Stimulated activated CD8-positive, alpha-beta memory T cell treated with anti-CD3 and anti-CD28 coated beads, Interleukin-2, amount 100 ng/mL, for 1 hour (primary cell): ENCODE measurements at regions not wholly inside any gene's neighbourhood (a gene's known extent, or its start where the extent isn't known, plus 50 kb on each side); places are given as distances from the start of the nearest gene placed in this dataset.

Experiments
- DNase-seq, 2 donors: peaks; one replicate each; pipeline ENCODE4 v3.0.0-alpha.2; 2020; ENCODE audit warnings: low read depth in 2 of 2

DNA sequence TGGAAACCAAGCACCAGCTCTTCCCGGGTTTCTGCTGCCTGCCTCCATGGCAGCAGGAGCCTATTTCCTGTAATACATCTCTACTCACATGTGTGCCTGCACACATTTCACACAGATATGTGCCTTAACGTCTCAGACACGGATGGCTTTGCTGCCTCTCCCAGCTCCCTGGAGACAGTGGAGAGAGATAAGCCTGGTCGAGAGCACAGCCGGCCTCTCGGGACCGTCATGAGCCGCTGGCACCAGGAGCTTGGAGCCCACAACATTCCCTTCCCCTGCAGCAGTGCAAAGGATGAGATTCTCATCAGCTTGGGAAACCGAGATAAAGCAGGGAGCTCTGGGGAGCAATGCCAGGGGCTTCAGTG, 587.7 kb downstream of the BRD1 start:
- DNase-seq: no peak

DNA sequence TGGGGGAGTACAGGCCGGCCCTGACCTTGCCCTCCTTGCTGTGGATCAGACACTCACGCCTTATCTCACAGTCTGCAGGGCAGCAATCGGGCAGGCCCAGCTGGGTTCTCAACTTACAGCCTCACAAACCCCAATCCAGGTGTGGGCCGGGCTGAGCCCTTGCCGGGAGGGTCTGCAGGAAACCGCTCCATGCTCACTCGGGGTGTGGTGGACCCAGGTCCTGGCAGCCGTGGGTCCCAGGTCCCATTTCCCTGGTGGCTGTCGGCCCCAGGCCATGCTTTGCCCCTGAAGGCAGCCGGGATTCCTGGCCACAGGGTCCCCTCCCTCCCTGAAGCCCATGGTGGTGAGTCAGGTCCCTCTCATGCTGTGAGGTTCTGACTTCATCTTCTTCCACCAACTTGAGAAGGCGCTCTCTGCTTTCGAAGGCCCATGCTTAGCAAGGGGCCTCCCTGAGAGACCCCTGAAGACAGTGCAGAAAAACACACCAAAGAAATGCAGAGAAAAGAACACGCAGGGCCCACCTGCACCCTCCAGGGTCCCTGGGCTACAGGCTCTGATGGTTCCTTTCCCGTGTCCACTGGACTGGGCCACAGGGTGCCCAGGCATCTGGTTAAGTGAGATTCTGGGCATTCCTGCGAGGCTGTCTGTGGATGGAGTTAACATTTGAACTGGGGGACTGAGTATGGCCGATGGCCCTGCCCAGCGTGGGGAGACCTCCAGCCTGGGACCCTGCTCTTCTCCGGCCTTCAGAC, 588.2 kb downstream of the BRD1 start:
- no peak for DNase-seq

DNA sequence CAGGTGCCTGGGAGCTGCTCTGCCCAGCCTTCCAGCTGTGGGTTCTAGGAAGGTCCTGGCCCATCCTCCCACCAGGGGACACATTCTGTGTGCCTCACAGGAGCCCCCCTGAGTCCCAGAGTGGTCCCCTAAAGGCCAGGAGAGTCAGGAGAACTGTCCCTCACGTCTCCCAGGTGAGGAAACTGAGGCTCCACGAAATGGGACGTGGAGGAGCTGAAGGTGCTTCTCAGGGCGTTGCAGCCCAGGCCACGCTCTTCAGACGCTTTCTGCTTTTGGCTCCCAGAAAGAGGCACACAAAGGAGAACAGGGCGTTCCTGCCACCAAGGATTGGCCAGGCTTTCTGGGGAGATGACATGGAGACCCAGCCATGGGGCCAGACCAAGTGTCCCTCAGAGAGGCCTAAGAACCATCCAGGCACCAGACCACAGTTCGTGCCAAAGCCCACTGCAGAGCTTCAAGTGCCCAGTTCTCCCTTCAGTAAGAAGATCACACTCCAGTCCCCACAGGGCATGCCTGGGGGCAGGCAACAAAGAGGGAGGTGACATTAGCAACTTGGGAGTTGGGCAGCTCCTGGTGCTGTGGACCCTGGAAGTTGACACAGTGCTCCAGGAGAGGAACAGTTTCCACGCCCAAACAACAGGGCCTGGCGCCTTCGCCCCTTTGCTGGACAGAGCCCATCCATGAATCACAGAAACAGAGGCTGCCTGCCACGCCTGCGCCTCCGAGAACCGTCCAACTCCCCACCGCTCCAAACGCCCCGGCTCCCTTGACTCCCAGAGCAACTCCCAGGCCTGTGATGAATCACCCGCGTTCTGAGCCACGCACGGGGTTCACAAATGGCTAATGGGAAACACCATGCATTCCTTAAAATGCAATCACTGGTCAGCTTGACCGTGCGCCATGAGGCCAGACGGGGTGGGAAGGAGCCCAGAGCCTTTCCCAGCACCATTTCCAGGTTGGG, 589.2 kb downstream of the BRD1 start:
- DNase-seq: no peak

DNA sequence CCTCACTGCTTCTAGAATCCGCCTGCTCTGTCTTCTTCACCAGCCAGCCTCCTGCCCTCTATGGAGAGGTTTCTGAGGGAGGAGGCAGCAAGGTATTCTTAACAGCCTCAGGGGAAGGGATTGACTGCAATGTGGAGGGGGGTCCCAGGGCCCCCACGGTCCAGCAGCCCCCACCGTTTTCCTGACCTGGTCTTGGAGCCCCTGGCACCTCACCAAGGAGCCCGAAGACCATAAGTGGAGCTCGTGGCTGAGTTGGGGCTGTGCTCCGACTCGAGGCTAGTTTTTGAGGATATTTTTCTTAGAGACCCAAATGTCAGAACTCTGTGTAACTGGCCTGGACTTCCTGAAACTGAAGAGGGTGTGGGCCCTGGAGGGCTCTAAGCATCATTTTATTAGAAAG, 590.0 kb downstream of the BRD1 start:
- no peak for DNase-seq

DNA sequence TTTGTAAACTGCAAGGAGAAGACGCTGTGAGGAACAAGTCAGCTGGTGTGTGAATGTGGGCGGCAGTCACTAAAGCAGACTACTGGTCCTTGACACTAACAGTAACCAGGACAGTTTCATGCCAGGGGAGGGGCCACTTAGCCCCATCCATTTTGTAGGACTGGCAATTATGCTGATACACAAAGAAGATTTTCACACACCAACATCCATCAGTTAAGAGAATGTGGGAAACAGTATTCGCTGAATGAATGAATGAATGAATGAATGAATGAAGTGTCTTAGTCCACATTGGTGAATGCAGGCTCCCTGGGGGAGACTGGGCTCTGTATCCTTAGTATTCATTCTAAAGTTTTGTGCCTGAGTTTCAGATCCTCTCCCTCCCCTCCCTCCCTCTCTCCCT, 590.4 kb downstream of the BRD1 start:
- DNase-seq: no peak

DNA sequence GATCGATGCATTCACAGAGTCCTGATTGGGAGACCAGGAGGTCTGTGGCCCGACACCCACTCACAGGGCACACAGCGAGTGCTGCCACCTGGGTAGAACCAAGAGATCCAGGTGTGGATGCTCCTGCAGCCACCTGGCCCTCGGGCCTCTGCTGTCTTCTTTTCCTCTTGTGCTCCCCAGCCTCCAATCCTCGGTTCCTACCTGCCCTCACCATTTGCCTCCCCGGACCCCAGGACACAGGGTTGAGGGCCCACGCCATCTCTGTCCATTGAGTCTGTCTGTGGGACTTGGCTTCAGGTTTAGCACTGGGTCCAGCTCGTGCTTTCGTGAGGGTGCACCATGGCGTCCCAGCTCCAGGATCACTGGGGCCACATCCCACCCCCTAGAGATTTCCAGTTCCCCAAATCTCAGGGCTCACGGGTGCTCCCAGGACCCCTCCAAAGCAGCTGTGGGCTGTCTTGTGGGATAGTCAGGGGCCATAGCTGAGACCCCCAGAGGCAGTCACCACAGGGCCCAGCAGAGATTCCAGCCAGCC, 591.1 kb downstream of the BRD1 start:
- DNase-seq: no peak

DNA sequence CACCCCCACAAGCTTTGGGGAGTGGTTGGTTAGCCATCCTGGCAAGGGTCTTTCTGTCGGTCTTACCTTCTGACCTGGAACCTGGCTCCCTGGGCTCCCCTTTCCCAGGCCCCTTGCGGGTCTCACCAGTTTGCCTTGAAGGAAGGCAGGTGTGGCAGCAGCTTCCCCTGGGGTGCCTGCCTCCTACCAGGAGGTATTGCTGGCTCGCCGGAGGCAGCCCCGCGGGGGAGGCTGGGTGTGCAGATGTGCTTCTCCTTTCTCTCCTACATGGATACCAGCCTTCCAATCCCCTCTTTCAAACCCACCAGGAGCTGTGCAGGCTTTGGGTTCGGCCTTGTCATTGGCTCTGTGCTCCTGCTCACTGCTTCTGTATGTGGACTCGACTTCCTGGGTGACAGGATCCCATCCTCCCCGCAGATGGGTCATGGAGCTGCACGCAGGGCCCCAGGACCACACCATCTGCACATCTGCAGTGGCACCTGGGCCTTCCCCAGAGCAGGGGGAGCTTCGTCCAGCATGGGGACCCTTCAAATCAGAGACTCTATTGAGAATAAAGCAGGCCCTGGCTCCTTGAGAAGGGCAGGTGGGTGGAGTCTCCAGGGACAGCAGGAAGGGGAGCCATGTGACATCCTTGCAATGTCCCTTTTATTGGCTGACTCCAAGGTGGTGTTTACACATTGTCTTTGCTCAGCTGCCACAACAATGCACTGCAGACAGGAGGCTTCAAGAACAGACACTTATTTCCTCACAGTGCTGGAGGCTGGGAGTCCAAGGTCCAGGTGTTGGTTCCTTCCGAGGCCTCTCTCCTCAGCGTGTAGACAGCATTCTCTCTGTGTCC, 592.0 kb downstream of the BRD1 start:
- DNase-seq: no peak

DNA sequence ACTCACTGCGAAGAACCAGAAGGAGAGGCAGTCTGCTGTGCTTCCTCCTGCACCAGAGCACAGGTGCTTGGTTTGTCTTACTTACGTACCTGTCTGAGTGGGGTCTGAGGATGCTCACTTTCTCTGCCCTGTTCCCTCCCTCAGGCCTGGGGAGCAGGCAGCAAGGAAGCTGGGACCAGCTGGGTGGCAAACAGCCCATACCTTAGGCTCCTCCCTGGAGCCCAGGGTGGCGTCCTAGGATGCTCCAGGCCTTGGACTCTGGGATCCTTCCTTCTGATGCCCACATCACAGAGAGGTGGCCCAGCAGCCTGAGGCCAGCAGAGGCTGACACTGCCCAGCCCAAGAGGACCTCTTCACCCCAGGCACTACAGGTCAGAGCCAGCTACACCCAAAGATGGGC, 593.2 kb downstream of the BRD1 start:
- DNase-seq: no peak

DNA sequence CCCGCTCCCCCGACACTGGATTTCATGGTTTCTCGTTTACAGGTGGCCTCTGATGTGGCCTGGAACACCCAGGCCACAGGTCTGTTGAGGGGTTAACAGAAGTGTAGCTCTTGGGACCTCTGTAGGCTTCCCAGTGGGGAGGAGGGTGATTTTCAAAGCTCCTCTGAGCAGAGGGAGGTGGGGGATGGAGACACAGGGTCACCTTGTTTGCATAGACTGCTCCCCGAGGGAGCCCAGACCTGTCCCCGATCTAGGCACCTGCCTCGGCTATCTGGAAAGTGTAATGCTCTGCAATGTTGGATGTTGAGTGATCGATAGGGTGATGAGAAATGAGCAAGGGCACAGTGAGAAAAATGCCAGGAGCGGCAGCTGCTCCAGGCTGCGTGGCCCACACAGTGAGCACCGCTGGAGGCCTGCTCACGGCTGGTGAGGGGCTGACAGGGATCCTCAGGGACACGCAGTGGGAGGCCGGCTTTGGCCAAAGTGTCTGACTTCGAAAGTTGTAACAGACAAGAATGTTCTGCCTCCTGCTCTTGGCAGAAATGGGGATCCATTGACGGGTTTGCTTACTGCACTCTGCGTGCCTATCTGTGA, 594.1 kb downstream of the BRD1 start:
- DNase-seq: no peak

DNA sequence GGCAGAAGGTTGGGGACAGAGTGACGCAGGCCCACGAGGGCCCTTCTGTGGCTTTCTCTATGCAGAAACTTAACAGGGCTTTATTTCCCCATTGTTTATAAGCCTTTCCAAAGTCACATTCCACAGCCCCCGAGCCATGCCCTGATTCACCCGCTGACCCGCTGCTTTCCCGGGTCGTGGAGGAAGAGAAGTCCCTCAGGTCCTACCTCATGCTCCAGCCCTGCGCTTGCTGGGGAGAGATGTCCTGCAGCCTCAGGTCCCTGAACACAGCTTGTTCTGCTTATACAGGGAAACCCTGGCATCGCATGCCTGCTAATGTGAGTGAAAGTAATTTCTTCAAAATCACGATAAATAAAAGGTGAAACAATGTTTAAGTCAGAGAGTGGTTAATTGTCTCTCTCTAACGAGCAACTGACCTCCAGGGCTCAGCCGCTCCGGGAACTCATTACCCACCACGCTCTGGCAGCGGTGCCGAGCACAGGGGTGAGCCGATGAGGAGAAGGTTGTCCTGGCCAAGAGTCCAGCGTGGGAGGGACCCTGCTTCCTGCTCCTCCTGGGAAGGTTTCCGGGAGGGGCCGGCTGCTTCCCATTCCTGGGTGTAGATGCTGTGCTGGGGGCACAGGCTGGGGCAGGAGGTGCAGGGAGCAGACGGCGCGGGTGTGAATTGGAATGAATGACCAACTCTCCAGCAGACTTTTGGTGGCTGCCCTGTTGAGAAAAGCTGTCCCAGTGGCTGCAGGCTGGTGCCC, 595.2 kb downstream of the BRD1 start:
- no peak for DNase-seq

DNA sequence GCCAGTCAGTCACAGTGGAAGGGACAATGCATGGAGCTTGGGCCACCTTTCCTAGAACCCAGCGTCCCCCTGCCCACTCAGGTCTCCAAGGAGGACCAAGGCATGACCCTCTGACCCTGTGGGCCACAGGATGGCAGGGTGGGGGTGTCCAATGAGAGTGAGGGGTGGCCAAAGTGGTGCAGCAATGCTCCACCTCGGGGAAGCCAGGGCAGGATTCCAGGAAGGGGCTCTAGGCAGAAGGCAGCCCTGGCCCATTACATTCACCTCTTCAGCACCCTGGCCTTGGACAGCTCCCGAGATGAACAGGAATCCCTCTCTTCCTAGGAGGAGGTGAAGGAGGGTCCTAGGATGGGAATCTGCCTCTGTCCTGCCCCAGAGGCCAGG, 597.5 kb downstream of the BRD1 start:
- DNase-seq: no peak

DNA sequence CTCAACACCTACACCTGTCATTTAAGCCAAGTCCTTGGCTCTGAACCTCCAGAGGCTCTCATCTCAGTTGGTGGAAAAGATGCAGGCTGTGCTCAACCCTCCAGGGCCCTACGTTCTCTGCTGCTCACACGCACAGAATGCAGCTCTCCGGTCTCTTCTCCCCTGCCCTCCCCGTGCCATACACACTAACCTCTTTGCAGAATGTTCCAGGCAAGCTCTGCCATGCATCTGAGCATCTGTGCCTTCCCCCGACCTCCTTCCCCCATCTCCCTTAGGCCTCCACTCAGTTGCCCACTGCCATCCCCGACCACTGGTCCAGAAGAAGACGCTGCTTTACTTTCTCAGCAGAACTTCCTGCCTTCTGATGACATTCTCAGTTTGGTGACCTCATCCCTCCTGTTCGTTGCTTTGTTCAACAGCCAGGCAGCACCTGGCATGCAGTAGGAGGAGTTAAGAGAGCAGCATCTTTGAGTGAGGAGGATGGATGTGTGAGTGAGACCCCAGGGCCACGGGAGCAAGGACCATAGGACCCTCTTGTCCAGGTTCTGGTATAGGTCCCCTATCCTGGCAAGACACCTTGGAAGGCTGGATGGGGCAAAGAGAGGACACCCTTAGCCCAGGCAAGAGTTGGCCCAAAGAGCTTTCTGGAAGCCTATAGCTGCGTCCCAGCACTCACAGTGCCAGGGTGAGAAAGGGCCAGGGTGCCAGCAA, 598.0 kb downstream of the BRD1 start:
- DNase-seq: no peak

DNA sequence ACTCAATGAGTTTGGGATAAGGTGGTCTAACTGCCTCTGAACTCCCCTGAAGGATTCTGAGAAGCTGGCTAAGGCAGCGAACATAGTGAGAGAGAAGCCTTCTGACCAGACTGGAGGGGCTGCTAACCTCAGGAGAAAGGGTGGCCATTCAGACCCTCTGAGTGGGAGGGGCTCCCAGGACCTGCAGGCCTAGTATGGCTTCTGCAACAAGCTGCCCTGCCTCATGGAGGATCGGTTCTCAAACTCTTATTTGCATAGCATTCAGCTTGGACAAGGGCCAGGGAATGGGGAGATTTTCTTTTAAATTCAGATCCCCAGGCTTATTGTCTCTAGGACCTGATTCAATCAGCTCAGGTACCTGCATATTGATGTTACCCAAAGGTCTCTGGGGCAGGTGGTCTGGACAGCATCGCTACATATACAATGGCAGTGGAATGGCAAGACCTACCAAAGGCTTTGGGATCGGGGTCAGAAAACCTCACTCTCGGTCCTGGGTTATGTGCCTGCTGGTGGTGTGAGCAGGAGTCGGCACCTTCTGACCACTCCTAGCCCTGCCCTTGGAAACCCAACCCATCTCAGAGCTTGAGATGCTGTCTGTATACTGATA, 599.1 kb downstream of the BRD1 start:
- DNase-seq: no peak

DNA sequence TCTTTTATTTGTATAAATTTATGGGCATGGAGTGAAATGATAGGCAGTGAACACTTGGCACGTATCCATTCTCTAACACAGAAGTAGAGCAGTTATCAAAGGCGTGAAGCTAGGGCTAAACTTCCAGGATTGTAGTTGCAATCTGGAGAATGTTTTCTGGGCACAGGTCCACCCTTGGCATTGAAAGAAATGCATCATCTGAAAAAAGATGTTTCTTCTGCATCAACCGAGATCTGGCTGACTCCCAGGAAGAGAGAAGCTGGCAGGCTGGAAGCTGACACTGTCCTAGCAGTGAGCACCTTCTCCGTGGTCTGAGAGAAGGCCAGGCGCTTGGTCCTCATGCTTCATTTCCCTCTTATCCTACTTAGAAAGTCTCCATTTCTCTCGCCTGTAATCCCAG, 600.0 kb downstream of the BRD1 start:
- DNase-seq: no peak

DNA sequence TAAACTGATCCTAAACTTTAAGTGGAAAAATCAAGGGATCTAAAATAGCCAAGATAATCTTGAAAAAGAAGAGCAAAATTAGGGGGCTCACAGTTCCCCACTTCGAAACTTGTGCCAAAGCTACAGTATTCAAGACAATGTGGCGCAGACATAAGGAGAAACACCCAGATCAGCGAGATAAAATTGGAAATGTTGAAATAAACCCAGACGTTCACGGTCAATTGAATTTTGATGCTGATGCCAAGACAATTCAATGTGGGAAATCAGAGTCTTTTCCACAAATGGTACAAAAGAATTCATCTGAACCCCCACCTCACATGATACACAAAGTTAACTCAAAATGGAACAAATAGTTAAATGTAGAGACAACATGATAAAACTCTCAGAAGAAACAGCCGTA, 601.6 kb downstream of the BRD1 start:
- no peak for DNase-seq

DNA sequence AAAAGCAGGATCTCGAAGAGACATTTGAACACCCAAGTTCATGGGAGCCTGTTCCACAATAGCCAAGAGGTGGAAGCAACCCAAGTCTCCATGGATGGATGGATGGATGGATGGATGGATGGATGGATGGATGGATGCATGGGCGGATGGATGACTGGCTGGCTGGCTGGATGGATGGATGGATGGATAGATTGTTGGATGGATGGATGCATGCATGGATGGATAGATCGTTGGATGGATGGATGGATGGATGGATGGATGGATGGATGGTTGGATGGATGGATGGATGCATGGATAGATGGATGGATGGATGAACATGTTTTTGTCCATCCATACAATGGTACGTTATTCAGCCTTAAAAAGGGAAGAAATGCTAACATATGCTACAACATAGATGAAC, 603.4 kb downstream of the BRD1 start:
- DNase-seq: no peak

DNA sequence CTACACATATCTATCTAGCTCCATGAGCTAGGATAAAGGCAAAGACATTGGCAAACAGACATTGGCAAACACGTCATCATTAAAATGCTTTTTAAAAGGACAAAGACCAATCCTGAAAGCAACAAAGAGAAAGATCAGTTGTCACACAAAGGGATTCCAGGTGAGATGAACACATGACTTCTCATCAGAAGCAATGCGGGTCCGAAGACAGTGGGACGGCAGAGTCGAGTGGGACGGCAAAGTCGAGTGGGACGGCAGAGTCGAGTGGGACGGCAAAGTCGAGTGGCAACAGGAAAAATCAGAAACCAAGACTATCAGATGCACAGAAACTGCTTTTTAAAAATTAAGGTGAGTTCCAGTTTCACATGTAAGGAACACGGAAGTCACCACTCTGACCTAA, 609.5 kb downstream of the BRD1 start:
- DNase-seq: no peak

DNA sequence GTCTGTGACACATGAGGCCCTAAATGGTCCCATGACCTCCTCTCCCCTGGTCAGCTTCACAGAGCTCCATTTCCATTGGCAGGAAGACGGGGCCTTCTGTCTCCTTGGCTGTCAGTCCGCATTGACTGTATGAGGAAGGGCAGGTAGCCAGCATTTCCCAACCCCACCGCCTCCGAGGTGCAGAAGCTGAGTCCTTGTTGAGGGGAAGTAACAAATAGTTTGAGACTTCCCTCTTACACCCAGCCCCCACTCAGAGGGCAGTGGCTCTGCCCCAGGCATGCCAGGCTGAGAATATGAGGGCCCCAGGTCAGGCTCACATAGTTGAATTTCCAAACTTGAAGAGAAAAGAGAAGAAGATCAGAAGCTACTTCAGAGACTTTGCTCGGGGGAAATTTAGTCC, 611.1 kb downstream of the BRD1 start:
- DNase-seq: no peak

DNA sequence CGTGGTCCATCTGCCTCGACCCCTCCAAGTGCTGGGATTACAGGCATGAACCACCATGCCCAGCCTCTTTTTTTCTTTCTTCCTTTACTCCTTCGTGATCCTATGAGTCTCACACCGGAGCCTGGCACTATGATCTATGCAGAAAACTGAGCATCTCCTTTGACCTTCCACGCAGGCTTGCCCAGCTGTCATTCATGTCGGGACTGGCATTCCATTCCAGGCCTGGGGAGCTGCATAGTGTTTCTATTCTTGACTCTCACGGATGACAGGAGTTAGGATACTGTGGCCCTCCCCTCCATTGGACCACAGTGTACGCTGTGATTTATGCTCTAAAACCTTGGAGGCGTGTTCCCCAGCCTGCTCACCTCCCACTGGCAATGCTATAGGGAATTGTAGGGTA, 611.8 kb downstream of the BRD1 start:
- no peak for DNase-seq

DNA sequence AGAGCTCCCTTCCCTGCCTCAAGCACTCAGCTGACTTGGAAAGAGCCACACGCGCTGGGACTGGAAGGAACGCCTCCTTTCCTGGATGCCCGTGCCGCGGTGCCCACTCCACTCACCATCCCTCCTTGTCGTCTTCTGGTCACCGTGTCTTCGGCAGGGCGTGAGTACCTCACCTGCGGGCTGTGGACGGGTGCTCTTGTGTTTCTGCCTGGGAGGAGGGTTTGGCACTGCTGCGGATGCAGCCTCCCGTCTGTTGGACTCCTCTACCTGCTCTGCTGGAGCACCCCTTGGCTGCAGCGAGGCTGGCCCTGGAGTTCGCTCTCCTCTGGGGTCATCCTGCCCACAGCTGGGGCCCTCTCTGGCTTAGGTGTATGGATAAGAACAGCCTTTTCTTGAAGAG, 612.7 kb downstream of the BRD1 start:
- DNase-seq: no peak
